OCI-LY7 (cell line): ENCODE measurements at regions not wholly inside any gene's neighbourhood (a gene's known extent, or its start where the extent isn't known, plus 50 kb on each side); places are given as distances from the start of the nearest gene placed in this dataset.
"Not testable (repeated sequence)": the region's sequence is repeated elsewhere in the genome, so short reads cannot be mapped to it uniquely, and the experiment has no call there.

Source experiments
- EZH2phosphoT487 ChIP-seq: fragments of 200-600 bp; sonication (generic); IDR thresholded peaks from 2 replicates; pipeline ENCODE4 v1.6.1; 2018; ENCODE audit warnings: low read depth, borderline replicate concordance, mild to moderate bottlenecking, mixed run types, antibody characterized with exemption, low read length, moderate library complexity, mixed read lengths
- TF ChIP-seq, protein P1 (sequence below): fragments of 200-600 bp; sonication (generic); conservative IDR thresholded peaks from 2 replicates; pipeline ENCODE4 v1.5.1; 2014; ENCODE audit warnings: mild to moderate bottlenecking, antibody characterized with exemption, low read length, moderate library complexity, mixed read lengths

DNA sequence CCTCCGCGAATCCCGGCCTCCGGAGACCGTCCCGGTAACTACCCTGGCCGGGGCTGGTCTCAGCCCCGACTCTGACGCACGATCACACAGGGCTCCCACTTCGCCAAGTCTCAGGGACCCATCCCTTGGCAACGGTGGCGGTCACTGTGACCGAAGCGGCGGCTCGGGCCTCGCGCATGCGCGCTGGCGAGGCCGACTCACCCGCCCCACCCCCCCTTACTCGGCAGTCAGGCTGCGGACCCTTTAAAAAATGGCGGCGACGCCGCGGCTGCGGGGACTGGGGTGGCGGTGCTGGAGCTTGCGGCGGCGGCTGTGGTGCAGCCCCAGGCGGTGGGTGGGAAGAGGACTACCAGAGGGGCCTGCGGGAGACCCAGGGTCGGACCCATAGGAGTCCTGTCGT lies 402.0 kb upstream of the TPTE start:
- TF ChIP-seq, protein P1, sequence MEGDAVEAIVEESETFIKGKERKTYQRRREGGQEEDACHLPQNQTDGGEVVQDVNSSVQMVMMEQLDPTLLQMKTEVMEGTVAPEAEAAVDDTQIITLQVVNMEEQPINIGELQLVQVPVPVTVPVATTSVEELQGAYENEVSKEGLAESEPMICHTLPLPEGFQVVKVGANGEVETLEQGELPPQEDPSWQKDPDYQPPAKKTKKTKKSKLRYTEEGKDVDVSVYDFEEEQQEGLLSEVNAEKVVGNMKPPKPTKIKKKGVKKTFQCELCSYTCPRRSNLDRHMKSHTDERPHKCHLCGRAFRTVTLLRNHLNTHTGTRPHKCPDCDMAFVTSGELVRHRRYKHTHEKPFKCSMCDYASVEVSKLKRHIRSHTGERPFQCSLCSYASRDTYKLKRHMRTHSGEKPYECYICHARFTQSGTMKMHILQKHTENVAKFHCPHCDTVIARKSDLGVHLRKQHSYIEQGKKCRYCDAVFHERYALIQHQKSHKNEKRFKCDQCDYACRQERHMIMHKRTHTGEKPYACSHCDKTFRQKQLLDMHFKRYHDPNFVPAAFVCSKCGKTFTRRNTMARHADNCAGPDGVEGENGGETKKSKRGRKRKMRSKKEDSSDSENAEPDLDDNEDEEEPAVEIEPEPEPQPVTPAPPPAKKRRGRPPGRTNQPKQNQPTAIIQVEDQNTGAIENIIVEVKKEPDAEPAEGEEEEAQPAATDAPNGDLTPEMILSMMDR = not testable (repeated sequence)
- TF ChIP-seq EZH2phosphoT487 = not testable (repeated sequence)
